ENCODE measurements at regions not wholly inside any gene's neighbourhood (a gene's known extent, or its start where the extent isn't known, plus 50 kb on each side); places are given as distances from the start of the nearest gene placed in this dataset.

- TF ChIP-seq, protein P1, sequence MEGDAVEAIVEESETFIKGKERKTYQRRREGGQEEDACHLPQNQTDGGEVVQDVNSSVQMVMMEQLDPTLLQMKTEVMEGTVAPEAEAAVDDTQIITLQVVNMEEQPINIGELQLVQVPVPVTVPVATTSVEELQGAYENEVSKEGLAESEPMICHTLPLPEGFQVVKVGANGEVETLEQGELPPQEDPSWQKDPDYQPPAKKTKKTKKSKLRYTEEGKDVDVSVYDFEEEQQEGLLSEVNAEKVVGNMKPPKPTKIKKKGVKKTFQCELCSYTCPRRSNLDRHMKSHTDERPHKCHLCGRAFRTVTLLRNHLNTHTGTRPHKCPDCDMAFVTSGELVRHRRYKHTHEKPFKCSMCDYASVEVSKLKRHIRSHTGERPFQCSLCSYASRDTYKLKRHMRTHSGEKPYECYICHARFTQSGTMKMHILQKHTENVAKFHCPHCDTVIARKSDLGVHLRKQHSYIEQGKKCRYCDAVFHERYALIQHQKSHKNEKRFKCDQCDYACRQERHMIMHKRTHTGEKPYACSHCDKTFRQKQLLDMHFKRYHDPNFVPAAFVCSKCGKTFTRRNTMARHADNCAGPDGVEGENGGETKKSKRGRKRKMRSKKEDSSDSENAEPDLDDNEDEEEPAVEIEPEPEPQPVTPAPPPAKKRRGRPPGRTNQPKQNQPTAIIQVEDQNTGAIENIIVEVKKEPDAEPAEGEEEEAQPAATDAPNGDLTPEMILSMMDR (IDR thresholded peaks at IDR 0.05; ENCODE audit: borderline replicate concordance, extremely low read depth, low read length, poor library complexity, severe bottlenecking), result no peak
- no peak for TF ChIP-seq EZH2 (IDR thresholded peaks at IDR 0.05; ENCODE audit: borderline replicate concordance, low read depth, low read length, severe bottlenecking)
Measured at GRCh38 chr12:67436230-67436629, 167.1 kb downstream of the CAND1 start.
